Activated naive CD4-positive, alpha-beta T cell treated with anti-CD3 and anti-CD28 coated beads, Interleukin-2, amount 10 ng/mL, durations not matched to agents 7 days and 5 days (primary cell): ENCODE measurements at regions not wholly inside any gene's neighbourhood (a gene's known extent, or its start where the extent isn't known, plus 50 kb on each side); places are given as distances from the start of the nearest gene placed in this dataset.

ENCODE experiments used
- CTCF ChIA-PET: fragments of 350-600 bp; sonication (Branson Sonifier 250); formaldehyde crosslinking; loops from one replicate; lab custom pipeline; 2021; ENCODE audit warnings: antibody characterized with exemption; lab: Charles Lee
- DNase-seq: peaks from one replicate; pipeline ENCODE4 v3.0.0-alpha.2; 2020
- H3K27ac Mint-ChIP-seq: one replicate; pipeline ENCODE4 v1.8.0; 2021; ENCODE audit warnings: mild to moderate bottlenecking, moderate library complexity, mixed read lengths
- H3K27me3 Mint-ChIP-seq: one replicate; pipeline ENCODE4 v1.8.0; 2021; ENCODE audit warnings: mild to moderate bottlenecking, mixed read lengths
- H3K36me3 Mint-ChIP-seq: one replicate; pipeline ENCODE4 v1.8.0; 2021; ENCODE audit warnings: mixed read lengths
- H3K4me1 Mint-ChIP-seq: one replicate; pipeline ENCODE4 v1.8.0; 2021; ENCODE audit warnings: mixed read lengths
- H3K4me3 Mint-ChIP-seq: one replicate; pipeline ENCODE4 v1.8.0; 2021; ENCODE audit warnings: mild to moderate bottlenecking, moderate library complexity, mixed read lengths
- H3K9me3 Mint-ChIP-seq: one replicate; pipeline ENCODE4 v1.8.0; 2021; ENCODE audit warnings: mixed read lengths

- CTCF ChIA-PET: no interaction called here
- no peaks in the 10 kb centered on the region for H3K27me3 Mint-ChIP-seq
Observed at GRCh38 chr11:92137747-92138146, 86.9 kb upstream of the FAT3 start.

DNA sequence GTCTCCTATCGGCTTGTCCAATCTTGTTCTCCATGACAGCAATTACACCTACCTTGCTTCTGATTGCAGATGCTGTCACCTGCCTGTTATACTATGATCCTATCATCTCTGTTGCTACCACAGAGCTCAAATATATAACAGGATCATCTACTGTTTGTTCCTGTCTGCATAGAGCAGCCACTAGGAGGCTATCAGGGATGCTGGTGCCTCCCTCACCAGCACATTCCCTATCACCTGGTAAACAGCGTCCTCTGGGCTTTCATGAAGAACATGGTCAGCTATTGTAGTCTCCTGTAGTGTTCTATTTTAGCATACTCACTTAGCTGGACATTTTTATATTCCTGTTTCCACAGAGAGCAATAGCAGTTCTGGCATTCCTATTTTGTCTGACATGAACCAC, 87.8 kb upstream of the FAT3 start:
- no peaks in the 10 kb centered on the region for H3K4me1 Mint-ChIP-seq
- H3K36me3 Mint-ChIP-seq: no peaks in the 10 kb centered on the region
- no peak for DNase-seq
- no peak overlapping the region for H3K27ac Mint-ChIP-seq
- H3K27me3 Mint-ChIP-seq: no peaks in the 10 kb centered on the region
- no peak overlapping the region for H3K4me3 Mint-ChIP-seq
- CTCF ChIA-PET: no interaction called here
- peaks cover 5% of the 10 kb centered on the region for H3K9me3 Mint-ChIP-seq

More at GRCh38 chr11:92137747-92138146, 86.9 kb upstream of the FAT3 start:
- Mint-ChIP-seq H3K36me3 (no peaks in the 10 kb centered on the region), H3K27ac (no peak overlapping the region), H3K9me3 (peaks cover 5% of the 10 kb centered on the region), H3K4me3 (no peak overlapping the region), H3K4me1 (no peaks in the 10 kb centered on the region)
- no peak for DNase-seq

DNA sequence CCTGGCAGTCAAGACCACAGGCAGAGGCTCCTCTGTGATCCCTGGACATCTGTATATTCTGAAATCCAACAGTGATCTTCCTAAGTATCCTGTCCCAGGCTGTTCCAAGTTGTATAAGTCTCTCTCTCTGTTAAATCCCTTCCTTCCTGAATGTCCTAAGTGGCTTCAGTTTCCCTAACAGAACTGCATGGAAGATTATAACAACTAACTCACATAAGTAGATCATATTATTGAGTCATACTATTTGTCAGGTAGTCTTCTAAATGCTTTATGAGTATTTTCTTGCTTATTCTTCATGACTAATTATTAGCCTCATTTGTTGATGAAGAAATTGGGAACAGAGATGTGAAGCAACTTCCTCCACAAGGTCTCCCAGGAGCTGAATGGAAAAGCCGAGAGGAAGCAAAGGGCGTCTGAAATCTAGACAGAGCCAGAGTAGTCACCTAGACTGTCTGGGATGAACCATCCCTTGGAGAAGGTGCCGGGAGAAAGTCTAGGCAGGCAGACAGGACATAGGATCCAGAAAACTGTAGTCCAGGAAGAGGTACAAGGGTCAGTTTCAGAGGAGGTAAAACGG, 93.2 kb upstream of the FAT3 start:
- H3K27ac Mint-ChIP-seq: no peak overlapping the region
- H3K4me3 Mint-ChIP-seq: no peak overlapping the region
- no peaks in the 10 kb centered on the region for H3K27me3 Mint-ChIP-seq
- CTCF ChIA-PET: no interaction called here
- H3K4me1 Mint-ChIP-seq: no peaks in the 10 kb centered on the region
- H3K9me3 Mint-ChIP-seq: peaks cover 5% of the 10 kb centered on the region
- DNase-seq: no peak
- H3K36me3 Mint-ChIP-seq: no peaks in the 10 kb centered on the region

DNA sequence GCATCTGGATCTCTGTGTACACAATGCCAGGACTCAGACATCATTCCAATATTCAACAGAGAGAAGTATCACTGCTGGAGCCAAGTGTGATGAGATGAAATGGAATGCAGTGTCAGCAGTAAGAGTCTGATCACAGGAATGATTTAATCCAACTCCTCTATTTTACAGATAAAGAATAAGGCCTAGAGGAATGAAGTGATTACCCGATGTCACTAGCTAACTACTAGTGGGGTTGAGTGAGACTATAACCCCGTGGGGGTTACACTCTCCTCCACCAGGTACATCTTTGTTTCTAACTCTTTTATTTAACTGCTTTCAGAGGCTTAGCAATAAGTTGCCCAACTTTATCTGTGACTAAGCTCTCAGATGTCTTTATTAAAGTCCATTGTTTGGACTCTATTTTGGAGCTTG, 94.2 kb upstream of the FAT3 start:
- no peaks in the 10 kb centered on the region for H3K4me1 Mint-ChIP-seq
- no peak for DNase-seq
- H3K4me3 Mint-ChIP-seq: no peak overlapping the region
- H3K27ac Mint-ChIP-seq: no peak overlapping the region
- no peaks in the 10 kb centered on the region for H3K27me3 Mint-ChIP-seq
- no peaks in the 10 kb centered on the region for H3K36me3 Mint-ChIP-seq
- peaks cover 5% of the 10 kb centered on the region for H3K9me3 Mint-ChIP-seq
- CTCF ChIA-PET: no interaction called here

DNA sequence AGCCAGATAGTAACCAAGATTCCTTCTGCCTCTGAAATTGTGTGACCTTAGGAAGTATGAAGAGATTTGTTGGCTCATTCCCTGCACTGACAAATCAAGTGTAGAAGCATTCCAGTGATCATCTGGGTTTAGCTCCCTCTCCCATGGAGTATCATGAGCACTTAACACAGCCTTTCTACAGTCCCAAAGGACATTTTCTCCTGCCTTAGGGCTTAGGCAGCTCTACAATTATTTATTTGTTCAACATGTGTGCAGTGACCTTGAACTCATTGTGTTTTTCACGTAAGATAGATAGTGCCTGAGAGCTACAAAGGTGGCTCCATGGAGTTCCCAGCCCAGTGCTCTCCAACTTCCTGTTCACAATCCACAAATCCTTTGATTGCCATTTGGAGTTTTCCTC, 94.8 kb upstream of the FAT3 start:
- Mint-ChIP-seq H3K27ac (no peak overlapping the region), H3K9me3 (peaks cover 5% of the 10 kb centered on the region), H3K27me3 (no peaks in the 10 kb centered on the region), H3K4me1 (no peaks in the 10 kb centered on the region), H3K4me3 (no peak overlapping the region), H3K36me3 (no peaks in the 10 kb centered on the region)
- DNase-seq: no peak
- CTCF ChIA-PET: no interaction called here

DNA sequence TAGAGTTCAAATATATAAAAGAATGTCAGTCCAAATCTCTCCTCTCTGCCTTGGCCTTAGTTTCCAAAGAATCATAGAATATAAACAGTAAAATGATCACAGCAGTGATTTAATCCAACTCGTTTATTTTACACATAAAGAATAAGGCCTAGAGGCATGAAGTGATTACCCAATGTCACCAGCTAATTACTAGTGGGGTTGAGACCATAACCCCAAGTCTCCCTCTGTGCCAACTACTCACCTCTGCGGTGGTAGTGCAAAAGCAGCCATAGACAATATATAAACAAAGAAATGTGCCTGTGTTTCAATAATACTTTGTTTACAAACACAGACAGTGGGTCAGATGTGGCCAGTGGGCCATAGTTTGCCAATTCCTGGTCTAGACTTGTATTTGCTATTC, 96.6 kb upstream of the FAT3 start:
- Mint-ChIP-seq H3K36me3 (no peaks in the 10 kb centered on the region), H3K9me3 (peaks cover 2% of the 10 kb centered on the region), H3K27me3 (no peaks in the 10 kb centered on the region), H3K4me3 (no peak overlapping the region), H3K27ac (no peak overlapping the region), H3K4me1 (no peaks in the 10 kb centered on the region)
- CTCF ChIA-PET: no interaction called here
- no peak for DNase-seq

DNA sequence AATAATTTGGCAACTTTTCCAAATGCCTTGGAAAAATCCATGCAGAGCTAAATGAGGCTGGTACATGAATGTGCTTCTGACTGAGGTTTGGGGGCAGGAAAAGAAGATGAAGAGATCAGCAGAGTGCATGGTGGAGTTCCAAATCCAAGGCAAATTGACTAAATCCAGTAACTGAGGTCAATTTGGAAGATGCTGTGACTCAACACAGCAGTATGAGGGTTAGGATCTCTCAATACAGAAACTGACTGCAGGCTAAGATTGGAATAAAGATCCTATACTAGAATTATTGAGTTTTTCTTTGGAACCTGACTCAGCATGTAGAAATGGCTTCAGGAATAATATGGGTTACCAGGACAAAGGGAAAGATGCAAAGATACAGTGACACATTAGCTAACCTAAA, 99.3 kb upstream of the FAT3 start:
- peaks cover 3% of the 10 kb centered on the region for H3K9me3 Mint-ChIP-seq
- no peaks in the 10 kb centered on the region for H3K36me3 Mint-ChIP-seq
- CTCF ChIA-PET: no interaction called here
- no peak for DNase-seq
- H3K4me1 Mint-ChIP-seq: no peaks in the 10 kb centered on the region
- H3K4me3 Mint-ChIP-seq: no peak overlapping the region
- H3K27me3 Mint-ChIP-seq: no peaks in the 10 kb centered on the region
- H3K27ac Mint-ChIP-seq: no peak overlapping the region

DNA sequence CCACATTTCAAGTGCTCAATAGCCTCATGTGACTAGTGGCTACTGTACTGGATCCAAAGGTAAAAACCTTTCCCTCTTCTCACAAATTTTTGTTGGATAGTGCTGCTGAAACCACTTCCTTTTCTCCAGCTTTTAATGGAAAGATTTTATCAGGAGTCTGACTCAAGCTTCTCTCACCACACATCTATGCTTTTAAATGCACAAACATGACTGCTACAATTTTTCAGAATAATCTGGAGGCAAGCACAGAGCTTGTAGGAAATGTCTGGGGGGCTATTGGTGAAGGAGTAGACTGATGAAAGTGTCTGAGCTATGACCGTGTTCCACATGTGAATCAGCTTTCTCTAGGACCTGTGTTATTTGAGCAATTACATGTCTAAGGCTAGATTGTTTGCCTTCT, 101.1 kb upstream of the FAT3 start:
- Mint-ChIP-seq H3K36me3 (no peaks in the 10 kb centered on the region), H3K4me3 (no peak overlapping the region), H3K9me3 (peaks cover 6% of the 10 kb centered on the region), H3K4me1 (no peaks in the 10 kb centered on the region), H3K27ac (no peak overlapping the region), H3K27me3 (no peaks in the 10 kb centered on the region)
- DNase-seq: no peak
- CTCF ChIA-PET: interaction anchor here (0.7 kb wide), 1 partner anchor 15 kb away, joined by 3 read pairs; no protein-coding TSS in a partner anchor

GRCh38 chr11:92122561-92122960, 102.1 kb upstream of the FAT3 start:
- CTCF ChIA-PET: no interaction called here
- peaks cover 6% of the 10 kb centered on the region for H3K9me3 Mint-ChIP-seq
- no peaks in the 10 kb centered on the region for H3K27me3 Mint-ChIP-seq
- H3K27ac Mint-ChIP-seq: no peak overlapping the region
- H3K4me1 Mint-ChIP-seq: no peaks in the 10 kb centered on the region
- H3K36me3 Mint-ChIP-seq: no peaks in the 10 kb centered on the region
- H3K4me3 Mint-ChIP-seq: no peak overlapping the region
- no peak for DNase-seq

DNA sequence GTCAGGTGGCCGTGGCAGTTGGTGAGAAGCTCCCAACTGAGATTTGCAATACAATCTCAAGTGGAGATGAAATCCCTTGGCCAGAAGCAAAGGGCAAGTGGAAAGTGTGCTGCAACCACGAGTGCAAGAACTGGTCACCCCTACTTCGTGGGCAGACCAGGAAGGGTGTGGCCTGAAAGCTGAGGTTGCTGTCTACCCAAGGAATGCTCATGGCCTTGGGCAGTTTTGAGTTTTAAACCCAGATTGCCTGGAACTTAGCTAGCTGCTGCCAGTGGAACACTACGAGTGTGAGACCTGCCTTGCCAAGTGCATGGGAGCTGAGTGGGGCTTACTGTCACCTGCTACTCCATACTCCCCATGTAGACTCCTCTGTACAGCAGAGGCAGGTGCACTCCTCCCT, 113.3 kb upstream of the FAT3 start:
- CTCF ChIA-PET: no interaction called here
- H3K9me3 Mint-ChIP-seq: peaks cover 7% of the 10 kb centered on the region

DNA sequence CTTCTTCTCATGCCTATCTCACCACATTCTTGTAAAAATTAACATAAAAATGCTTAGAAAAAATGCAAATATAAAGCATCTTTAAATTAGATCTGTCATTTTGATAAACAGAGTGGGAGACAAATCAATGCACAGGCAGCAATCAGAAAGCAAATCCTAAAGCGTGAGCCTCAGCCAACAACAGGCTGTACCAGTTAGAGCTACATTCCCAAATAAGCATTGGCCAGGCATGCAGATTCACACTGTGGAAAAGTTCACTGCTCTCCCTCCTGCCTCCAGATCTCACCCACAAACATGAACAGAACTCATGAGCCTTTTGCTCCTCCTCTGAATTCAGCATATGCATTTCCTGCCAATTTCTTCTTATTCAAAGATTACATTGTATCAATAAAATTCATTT, 115.2 kb upstream of the FAT3 start:
- CTCF ChIA-PET: no interaction called here
- no peak for DNase-seq
- Mint-ChIP-seq H3K36me3 (no peaks in the 10 kb centered on the region), H3K27me3 (no peaks in the 10 kb centered on the region), H3K9me3 (peaks cover 5% of the 10 kb centered on the region), H3K4me1 (no peaks in the 10 kb centered on the region), H3K4me3 (no peak overlapping the region), H3K27ac (no peak overlapping the region)

More for the DNA sequence above, 113.3 kb upstream of the FAT3 start:
- H3K36me3 Mint-ChIP-seq: no peaks in the 10 kb centered on the region
- H3K4me1 Mint-ChIP-seq: no peaks in the 10 kb centered on the region
- H3K27ac Mint-ChIP-seq: no peak overlapping the region
- no peak for DNase-seq
- no peaks in the 10 kb centered on the region for H3K27me3 Mint-ChIP-seq
- H3K4me3 Mint-ChIP-seq: no peak overlapping the region

DNA sequence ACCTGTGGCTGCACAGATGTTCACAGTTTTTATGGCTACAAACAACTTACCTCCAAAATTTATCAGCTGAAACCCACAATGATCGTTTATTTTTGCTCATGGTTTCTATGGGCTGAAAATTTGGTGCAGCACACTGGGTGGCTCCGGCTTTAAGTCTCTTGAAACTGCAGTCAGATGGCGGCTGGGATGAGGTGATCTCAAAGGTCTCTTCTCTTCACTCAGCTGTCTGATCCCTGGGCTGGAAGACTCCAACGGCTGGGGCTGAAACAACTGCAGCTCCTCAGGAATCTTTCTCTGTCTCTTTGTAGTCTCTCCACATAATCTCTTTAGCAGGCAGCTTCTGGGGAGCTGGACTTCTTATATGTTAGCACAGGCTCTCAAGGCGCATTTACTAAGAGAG, 117.3 kb upstream of the FAT3 start:
- Mint-ChIP-seq H3K4me3 (no peak overlapping the region), H3K36me3 (no peaks in the 10 kb centered on the region), H3K27ac (no peak overlapping the region), H3K4me1 (no peaks in the 10 kb centered on the region), H3K27me3 (no peaks in the 10 kb centered on the region), H3K9me3 (peaks cover 5% of the 10 kb centered on the region)
- CTCF ChIA-PET: no interaction called here
- DNase-seq: no peak

- CTCF ChIA-PET: no interaction called here
Observed at GRCh38 chr11:92104349-92104748, 120.3 kb upstream of the FAT3 start.

GRCh38 chr11:92101920-92102319, 122.7 kb upstream of the FAT3 start:
- no peaks in the 10 kb centered on the region for H3K27me3 Mint-ChIP-seq
- no peak overlapping the region for H3K4me3 Mint-ChIP-seq
- no peaks in the 10 kb centered on the region for H3K36me3 Mint-ChIP-seq
- CTCF ChIA-PET: no interaction called here
- H3K27ac Mint-ChIP-seq: no peak overlapping the region
- no peaks in the 10 kb centered on the region for H3K9me3 Mint-ChIP-seq
- DNase-seq: no peak
- no peaks in the 10 kb centered on the region for H3K4me1 Mint-ChIP-seq

More at GRCh38 chr11:92104349-92104748, 120.3 kb upstream of the FAT3 start:
- DNase-seq: no peak
- no peaks in the 10 kb centered on the region for H3K27me3 Mint-ChIP-seq
- no peak overlapping the region for H3K4me3 Mint-ChIP-seq
- H3K9me3 Mint-ChIP-seq: no peaks in the 10 kb centered on the region
- no peak overlapping the region for H3K27ac Mint-ChIP-seq
- no peaks in the 10 kb centered on the region for H3K4me1 Mint-ChIP-seq
- no peaks in the 10 kb centered on the region for H3K36me3 Mint-ChIP-seq

DNA sequence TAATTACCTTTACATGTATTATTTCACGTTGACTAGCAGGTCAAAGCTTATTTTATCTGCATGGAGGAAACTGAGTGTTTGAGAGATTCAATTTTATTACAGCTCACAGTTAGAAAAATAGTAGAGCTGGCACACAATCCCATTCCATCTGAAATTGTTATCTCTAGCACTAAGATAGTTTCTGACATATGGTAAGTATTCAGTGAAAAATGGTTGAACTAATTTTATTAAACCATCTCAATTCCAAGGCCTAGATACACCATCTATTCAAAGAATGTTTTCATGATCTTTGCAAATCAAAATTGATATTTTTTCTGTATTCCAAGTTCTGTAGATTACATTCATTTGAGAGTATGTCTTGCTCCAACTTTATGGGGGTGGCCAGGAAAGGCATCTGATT, 125.4 kb upstream of the FAT3 start:
- no peak for DNase-seq
- CTCF ChIA-PET: no interaction called here
- no peak overlapping the region for H3K4me3 Mint-ChIP-seq
- no peaks in the 10 kb centered on the region for H3K4me1 Mint-ChIP-seq
- H3K36me3 Mint-ChIP-seq: no peaks in the 10 kb centered on the region
- peaks cover 2% of the 10 kb centered on the region for H3K9me3 Mint-ChIP-seq
- no peak overlapping the region for H3K27ac Mint-ChIP-seq
- no peaks in the 10 kb centered on the region for H3K27me3 Mint-ChIP-seq

GRCh38 chr11:92098172-92098571, 126.4 kb upstream of the FAT3 start:
- H3K4me3 Mint-ChIP-seq: no peak overlapping the region
- H3K4me1 Mint-ChIP-seq: no peaks in the 10 kb centered on the region
- H3K9me3 Mint-ChIP-seq: peaks cover 6% of the 10 kb centered on the region
- H3K27me3 Mint-ChIP-seq: no peaks in the 10 kb centered on the region
- H3K27ac Mint-ChIP-seq: no peak overlapping the region
- no peaks in the 10 kb centered on the region for H3K36me3 Mint-ChIP-seq
- no peak for DNase-seq
- CTCF ChIA-PET: no interaction called here
